ENCODE measurements at regions not wholly inside any gene's neighbourhood (a gene's known extent, or its start where the extent isn't known, plus 50 kb on each side); places are given as distances from the start of the nearest gene placed in this dataset.

- FAIRE-seq: no peak
Measured at GRCh38 chr2:53474914-53475313, 292.7 kb upstream of the CHAC2 start.

GRCh38 chr2:53473775-53474311 lies 293.8 kb upstream of the CHAC2 start:
- H2AFZ ChIP-seq (ENCODE audit: control insufficient read depth, low read length): no peak overlapping the region
- H3K4me3 ChIP-seq (ENCODE audit: control insufficient read depth in 2 of 3, extremely low read depth in 1 of 3, insufficient read depth in 2 of 3, low read depth in 1 of 3, low read length in 3 of 3): no peak overlapping the region
- no peaks in the 10 kb centered on the region for H3K27me3 ChIP-seq (ENCODE audit: control insufficient read depth, extremely low read depth, insufficient read depth, low read length)
- no peak for FAIRE-seq
- TF ChIP-seq, protein P1, sequence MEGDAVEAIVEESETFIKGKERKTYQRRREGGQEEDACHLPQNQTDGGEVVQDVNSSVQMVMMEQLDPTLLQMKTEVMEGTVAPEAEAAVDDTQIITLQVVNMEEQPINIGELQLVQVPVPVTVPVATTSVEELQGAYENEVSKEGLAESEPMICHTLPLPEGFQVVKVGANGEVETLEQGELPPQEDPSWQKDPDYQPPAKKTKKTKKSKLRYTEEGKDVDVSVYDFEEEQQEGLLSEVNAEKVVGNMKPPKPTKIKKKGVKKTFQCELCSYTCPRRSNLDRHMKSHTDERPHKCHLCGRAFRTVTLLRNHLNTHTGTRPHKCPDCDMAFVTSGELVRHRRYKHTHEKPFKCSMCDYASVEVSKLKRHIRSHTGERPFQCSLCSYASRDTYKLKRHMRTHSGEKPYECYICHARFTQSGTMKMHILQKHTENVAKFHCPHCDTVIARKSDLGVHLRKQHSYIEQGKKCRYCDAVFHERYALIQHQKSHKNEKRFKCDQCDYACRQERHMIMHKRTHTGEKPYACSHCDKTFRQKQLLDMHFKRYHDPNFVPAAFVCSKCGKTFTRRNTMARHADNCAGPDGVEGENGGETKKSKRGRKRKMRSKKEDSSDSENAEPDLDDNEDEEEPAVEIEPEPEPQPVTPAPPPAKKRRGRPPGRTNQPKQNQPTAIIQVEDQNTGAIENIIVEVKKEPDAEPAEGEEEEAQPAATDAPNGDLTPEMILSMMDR (optimal IDR thresholded peaks at IDR 0.05 in 1 of 3, IDR thresholded peaks at IDR 0.05 in 1 of 3, conservative IDR thresholded peaks at IDR 0.05 in 1 of 3; ENCODE audit: extremely low read depth in 1 of 3, insufficient read depth in 2 of 3, low read length in 3 of 3): no peak
- TF ChIP-seq EZH2 (IDR thresholded peaks at IDR 0.05; ENCODE audit: low read length): no peak
- no peaks in the 10 kb centered on the region for H3K9me1 ChIP-seq (ENCODE audit: control insufficient read depth, extremely low read depth, insufficient read depth, low read length)
- no peak overlapping the region for H3K9ac ChIP-seq (ENCODE audit: control insufficient read depth, extremely low read depth, insufficient read depth, low read length)
- no peaks in the 10 kb centered on the region for H3K36me3 ChIP-seq (ENCODE audit: control insufficient read depth in 2 of 2, extremely low read depth in 1 of 2, insufficient read depth in 2 of 2, low read length in 2 of 2)
- H3K27ac ChIP-seq (ENCODE audit: control insufficient read depth, insufficient read depth, low read length): no peak overlapping the region
- no peaks in the 10 kb centered on the region for H3K79me2 ChIP-seq (ENCODE audit: control insufficient read depth, insufficient read depth, low read length)
- no peak for DNase-seq (ENCODE audit: low read depth, low spot score)
- H3K4me1 ChIP-seq (ENCODE audit: control insufficient read depth, extremely low read depth, insufficient read depth, low read length): peaks cover 14% of the 10 kb centered on the region
- H3K9me3 ChIP-seq (ENCODE audit: control insufficient read depth, low read depth, low read length): no peaks in the 10 kb centered on the region
- H4K20me1 ChIP-seq (ENCODE audit: control insufficient read depth, extremely low read depth, insufficient read depth, low read length): no peaks in the 10 kb centered on the region
- dilution Hi-C loops (cut with MboI; ENCODE audit: extremely low pct_ligation_motif_present, low sequenced_read_pairs): no loop called here
- H3K4me2 ChIP-seq (ENCODE audit: control insufficient read depth, extremely low read depth, insufficient read depth, low read depth, low read length): no peak overlapping the region

More at GRCh38 chr2:53474914-53475313, 292.7 kb upstream of the CHAC2 start:
- dilution Hi-C loops (cut with MboI; ENCODE audit: extremely low pct_ligation_motif_present, low sequenced_read_pairs): no loop called here
- TF ChIP-seq, protein P1 (optimal IDR thresholded peaks at IDR 0.05 in 1 of 3, IDR thresholded peaks at IDR 0.05 in 1 of 3, conservative IDR thresholded peaks at IDR 0.05 in 1 of 3; ENCODE audit: extremely low read depth in 1 of 3, insufficient read depth in 2 of 3, low read length in 3 of 3): no peak
- no peak for TF ChIP-seq EZH2 (IDR thresholded peaks at IDR 0.05; ENCODE audit: low read length)
- H3K79me2 ChIP-seq (ENCODE audit: control insufficient read depth, insufficient read depth, low read length): no peaks in the 10 kb centered on the region
- H2AFZ ChIP-seq (ENCODE audit: control insufficient read depth, low read length): no peak overlapping the region
- no peaks in the 10 kb centered on the region for H3K27me3 ChIP-seq (ENCODE audit: control insufficient read depth, extremely low read depth, insufficient read depth, low read length)
- H4K20me1 ChIP-seq (ENCODE audit: control insufficient read depth, extremely low read depth, insufficient read depth, low read length): no peaks in the 10 kb centered on the region
- DNase-seq (ENCODE audit: low read depth, low spot score): no peak
- H3K9me3 ChIP-seq (ENCODE audit: control insufficient read depth, low read depth, low read length): no peaks in the 10 kb centered on the region
- no peaks in the 10 kb centered on the region for H3K9me1 ChIP-seq (ENCODE audit: control insufficient read depth, extremely low read depth, insufficient read depth, low read length)
- no peaks in the 10 kb centered on the region for H3K36me3 ChIP-seq (ENCODE audit: control insufficient read depth in 2 of 2, extremely low read depth in 1 of 2, insufficient read depth in 2 of 2, low read length in 2 of 2)
- H3K9ac ChIP-seq (ENCODE audit: control insufficient read depth, extremely low read depth, insufficient read depth, low read length): no peak overlapping the region
- no peak overlapping the region for H3K4me2 ChIP-seq (ENCODE audit: control insufficient read depth, extremely low read depth, insufficient read depth, low read depth, low read length)
- H3K27ac ChIP-seq (ENCODE audit: control insufficient read depth, insufficient read depth, low read length): no peak overlapping the region
- H3K4me3 ChIP-seq (ENCODE audit: control insufficient read depth in 2 of 3, extremely low read depth in 1 of 3, insufficient read depth in 2 of 3, low read depth in 1 of 3, low read length in 3 of 3): no peak overlapping the region
- H3K4me1 ChIP-seq (ENCODE audit: control insufficient read depth, extremely low read depth, insufficient read depth, low read length): peaks cover 14% of the 10 kb centered on the region
